CD4-positive, alpha-beta T cell treated with Interleukin-17A for 1 hour (primary cell): ENCODE measurements at regions not wholly inside any gene's neighbourhood (a gene's known extent, or its start where the extent isn't known, plus 50 kb on each side); places are given as distances from the start of the nearest gene placed in this dataset.
"Not testable (repeated sequence)": the region's sequence is repeated elsewhere in the genome, so short reads cannot be mapped to it uniquely, and the experiment has no call there.

Experiments used
- DNase-seq: peaks from one replicate; pipeline ENCODE4 v3.0.0-alpha.2; 2020

DNA sequence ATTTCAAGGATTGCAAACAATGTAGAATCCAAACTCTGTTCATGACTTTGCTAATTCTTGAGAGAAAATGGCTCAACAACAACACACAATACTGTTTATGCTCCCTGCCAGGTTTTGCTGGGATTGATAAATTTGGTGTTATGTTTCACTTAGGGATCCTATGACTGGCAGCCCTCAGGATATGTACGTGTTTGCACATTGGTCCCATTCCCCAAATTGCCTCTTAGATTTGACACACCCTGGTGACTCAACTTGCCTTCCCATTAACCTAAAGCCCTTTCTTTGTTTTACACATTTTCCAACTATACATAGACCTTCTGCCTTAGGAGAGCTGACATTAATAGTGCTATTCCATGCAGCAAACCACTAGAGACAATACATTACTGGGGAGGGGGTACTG is 809.4 kb upstream of the AMELY start:
- DNase-seq: no peak

GRCh38 chrY:7719271-7719670 is 807.7 kb upstream of the AMELY start:
- no peak for DNase-seq

- no peak for DNase-seq
Measured at GRCh38 chrY:7718626-7719025, 807.1 kb upstream of the AMELY start.

DNA sequence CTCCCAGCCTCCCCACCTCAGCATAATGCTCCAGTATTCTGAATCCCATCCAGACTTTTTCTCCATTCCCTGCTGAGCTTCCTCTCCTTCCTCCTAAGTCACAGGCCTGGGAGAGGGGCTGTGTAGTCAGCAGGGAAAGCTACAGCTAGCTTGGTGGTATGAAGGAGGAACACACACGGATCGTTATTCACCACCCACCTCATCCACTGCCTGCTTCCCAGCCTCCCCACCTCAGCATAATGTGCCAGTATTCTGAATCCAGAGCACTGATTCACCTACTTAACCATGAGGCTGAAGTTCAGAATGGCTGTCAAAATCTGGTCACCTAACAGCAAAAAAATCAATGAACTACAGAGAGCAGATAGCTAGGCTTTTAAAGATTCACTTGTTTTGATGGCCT is 806.6 kb upstream of the AMELY start:
- DNase-seq: no peak

GRCh38 chrY:7714426-7714825 is 802.9 kb upstream of the AMELY start:
- DNase-seq: no peak

DNA sequence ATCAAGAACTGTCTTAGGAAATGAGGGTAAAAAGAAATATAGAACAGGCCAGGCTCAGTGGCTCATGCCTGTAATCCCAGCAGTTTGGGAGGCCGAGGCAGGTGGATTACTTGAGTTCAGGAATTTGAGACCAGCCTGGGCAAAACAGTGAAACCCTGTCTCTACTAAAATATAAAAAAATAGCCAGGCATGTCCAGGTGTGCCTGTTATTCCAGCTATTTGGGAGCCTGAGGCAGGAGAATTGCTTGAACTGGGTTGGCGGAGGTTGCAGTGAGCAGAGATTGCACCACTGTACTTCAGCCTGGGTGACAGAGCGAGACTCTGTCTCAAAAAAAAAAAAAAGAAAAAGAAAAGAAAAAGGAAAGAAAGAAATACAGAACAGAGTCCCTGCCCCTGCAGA is 802.2 kb upstream of the AMELY start:
- not testable (repeated sequence) for DNase-seq

GRCh38 chrY:7712289-7712688 is 800.7 kb upstream of the AMELY start:
- DNase-seq: no peak

DNA sequence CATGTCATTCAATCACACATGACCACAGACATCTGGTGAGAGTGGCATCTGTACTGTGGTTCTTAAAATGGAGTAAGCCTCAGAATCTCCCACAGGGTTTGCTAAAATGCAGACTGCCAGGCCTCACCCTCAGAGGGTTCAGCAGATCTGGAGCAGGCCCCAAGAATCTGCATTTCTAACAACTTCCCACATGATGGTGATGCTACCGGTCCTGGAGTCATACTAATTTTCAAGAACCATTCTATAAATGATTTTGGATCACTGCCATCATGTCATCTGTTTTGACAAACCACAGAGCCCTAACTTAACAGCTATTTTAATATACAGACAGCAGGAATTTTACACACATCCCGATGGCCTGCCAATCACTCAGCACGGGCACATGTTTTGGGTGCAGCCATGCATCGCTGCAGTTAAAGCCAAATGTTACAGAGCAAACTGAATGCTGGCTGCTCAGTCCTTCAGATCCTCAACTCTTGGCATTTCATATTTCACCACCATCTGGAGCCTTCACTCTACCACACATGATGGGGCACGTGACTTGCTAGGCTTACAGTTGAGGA is 792.1 kb upstream of the AMELY start:
- no peak for DNase-seq

DNA sequence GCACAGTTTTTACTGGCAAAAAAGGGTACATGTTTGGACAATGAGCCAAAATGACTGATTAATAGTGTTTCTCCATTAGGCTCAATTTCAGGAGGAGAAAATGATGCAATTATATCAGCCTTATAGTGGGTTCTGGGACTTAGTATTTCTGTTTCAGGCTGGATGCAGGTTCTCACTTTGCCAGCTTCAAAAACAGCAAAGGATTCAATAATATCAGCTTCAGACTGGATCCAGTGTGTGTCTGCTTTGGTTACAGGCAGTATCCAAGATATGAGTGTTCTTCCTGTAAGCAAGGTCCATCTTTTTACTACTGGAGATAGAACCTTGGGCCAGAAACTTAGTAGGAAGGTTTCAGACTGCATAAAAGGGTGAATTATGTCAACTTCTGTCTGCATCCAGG is 790.9 kb upstream of the AMELY start:
- DNase-seq: no peak

DNA sequence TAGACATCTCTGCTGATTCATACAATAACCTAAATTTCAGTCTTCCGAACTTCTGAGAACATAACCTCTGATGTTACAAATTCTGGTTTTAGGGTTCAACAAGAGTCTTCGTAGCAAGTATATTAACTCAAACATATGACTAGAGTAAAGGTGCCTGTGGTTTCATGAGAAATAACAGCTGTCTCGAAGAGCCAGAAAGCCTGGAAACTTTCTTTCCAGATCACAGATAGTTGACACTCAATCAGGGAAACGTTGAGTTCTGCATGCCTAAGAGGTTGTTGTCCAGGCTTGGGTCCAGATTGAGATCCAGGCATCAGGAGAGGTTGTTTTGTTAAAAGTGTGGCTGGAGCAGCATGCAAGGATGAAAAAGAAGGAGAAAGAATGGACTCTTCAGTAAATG is 790.1 kb upstream of the AMELY start:
- no peak for DNase-seq

- no peak for DNase-seq
Measured at GRCh38 chrY:7697506-7697905, 786.0 kb upstream of the AMELY start.

DNA sequence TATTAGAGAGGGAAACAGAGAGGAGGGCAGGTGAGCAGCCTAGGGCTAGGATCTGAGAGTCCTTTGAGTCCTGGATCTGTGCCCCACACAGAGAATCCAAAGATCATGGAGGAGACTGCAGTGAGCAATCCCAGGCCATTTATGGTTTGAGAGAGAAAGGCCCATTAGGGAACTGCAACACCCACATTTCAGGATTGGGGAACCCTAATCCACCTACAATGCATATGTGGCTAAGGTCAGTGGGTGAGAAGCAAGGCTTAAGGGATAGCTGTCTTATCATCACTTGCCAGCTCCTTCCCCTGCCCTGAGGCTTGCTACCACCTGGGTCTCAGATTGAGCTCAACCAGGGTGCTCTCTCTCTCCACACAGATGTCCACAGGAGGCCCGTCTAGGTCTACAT is 781.1 kb upstream of the AMELY start:
- DNase-seq: no peak

- no peak for DNase-seq
Measured at GRCh38 chrY:7687086-7687485, 775.5 kb upstream of the AMELY start.

- DNase-seq: no peak
Measured at GRCh38 chrY:7684546-7684945, 773.0 kb upstream of the AMELY start.

GRCh38 chrY:7682386-7682785 is 770.8 kb upstream of the AMELY start:
- no peak for DNase-seq

GRCh38 chrY:7681426-7681825 is 769.9 kb upstream of the AMELY start:
- DNase-seq: no peak

DNA sequence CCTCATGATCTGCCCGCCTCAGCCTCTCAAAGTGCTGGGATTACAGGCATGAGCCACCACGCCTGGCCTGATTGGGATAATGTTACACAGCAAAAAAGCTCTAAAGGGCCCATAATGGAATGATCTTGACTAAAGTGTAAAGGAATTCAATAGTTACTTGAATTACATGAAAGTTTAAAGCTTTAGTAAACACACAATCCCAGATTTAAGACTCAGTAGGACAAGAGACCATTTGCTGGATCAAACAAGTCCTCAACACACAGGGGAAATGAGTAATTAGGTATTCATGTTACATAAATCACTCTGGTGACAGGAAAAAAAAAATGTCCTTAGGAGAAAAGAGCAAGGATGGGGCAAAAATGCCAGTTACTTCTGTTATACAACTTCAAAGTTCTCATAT is 762.9 kb upstream of the AMELY start:
- no peak for DNase-seq

- no peak for DNase-seq
Measured at GRCh38 chrY:7672796-7673195, 761.2 kb upstream of the AMELY start.

DNA sequence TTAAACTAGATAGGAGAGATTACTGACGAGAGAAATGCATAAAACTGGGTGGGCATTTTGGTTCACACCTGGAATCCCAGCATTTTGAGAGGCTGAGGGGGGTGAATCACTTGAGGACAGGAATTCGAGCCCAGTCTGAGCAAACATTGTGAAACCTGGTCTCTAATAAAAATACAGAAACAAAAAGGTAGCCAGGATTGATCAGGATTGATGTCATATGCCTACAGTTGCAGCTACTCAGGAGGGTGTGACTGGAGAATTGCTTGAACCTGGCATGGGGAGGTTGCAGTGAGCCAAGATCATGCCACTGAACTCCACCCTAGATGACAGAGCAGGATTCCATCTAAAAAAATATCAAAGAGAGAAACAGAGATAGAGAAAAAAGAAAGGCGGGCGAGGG is 751.7 kb upstream of the AMELY start:
- DNase-seq: no peak

- DNase-seq: no peak
Measured at GRCh38 chrY:7659047-7659446, 747.5 kb upstream of the AMELY start.

DNA sequence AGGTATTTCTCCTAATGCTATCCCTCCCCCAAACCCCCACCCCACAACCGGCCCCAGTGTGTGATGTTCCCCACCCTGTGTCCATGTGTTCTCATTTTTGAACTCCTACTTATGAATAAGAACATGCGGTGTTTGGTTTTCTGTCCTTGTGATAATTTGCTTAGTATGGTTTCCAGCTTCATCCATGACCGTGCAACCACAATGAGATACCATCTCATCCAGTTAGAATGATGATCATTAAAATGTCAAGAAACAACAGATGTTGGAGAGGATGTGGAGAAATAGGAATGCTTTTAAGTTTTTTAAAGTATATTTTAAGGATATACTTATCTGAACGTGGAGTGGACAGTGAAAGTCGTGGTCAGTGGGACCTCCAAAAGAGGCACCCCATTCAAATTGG is 745.0 kb upstream of the AMELY start:
- no peak for DNase-seq

GRCh38 chrY:7654985-7655384 is 743.4 kb upstream of the AMELY start:
- DNase-seq: no peak

- not testable (repeated sequence) for DNase-seq
Measured at GRCh38 chrY:7649866-7650265, 738.3 kb upstream of the AMELY start.
